OCI-LY3 (cell line): ENCODE measurements at regions not wholly inside any gene's neighbourhood (a gene's known extent, or its start where the extent isn't known, plus 50 kb on each side); places are given as distances from the start of the nearest gene placed in this dataset.
"Not testable (repeated sequence)": the region's sequence is repeated elsewhere in the genome, so short reads cannot be mapped to it uniquely, and the experiment has no call there.

Experiments used
- H2AFZ ChIP-seq: fragments of 200-600, 300-600 bp; shearing (Covaris generic); 2 replicates; pipeline ENCODE4 v1.6.0; 2014; ENCODE audit warnings: antibody characterized with exemption, low read depth, low read length
- H3K27ac ChIP-seq: fragments of 200-600, 300-600 bp; sonication (generic); 2 replicates; pipeline ENCODE4 v1.5.1; 2014; ENCODE audit warnings: mild to moderate bottlenecking, low read length, moderate library complexity, mixed read lengths
- H3K27me3 ChIP-seq: fragments of 200-600, 300-600 bp; sonication (generic); 2 replicates; pipeline ENCODE4 v1.6.1; 2014; ENCODE audit warnings: low read depth, low read length, mixed read lengths
- H3K36me3 ChIP-seq: fragments of 200-600, 300-600 bp; sonication (generic); replicated peaks from 2 replicates; pipeline ENCODE3; 2014; ENCODE audit warnings: low read depth, low read length, mixed read lengths
- H3K4me1 ChIP-seq: fragments of 300-600, 200-600 bp; sonication (generic); 2 replicates; pipeline ENCODE4 v1.6.1; 2014; ENCODE audit warnings: low read length, mixed read lengths
- H3K4me2 ChIP-seq: fragments of 200-600, 300-600 bp; sonication (generic); 2 replicates; pipeline ENCODE4 v1.6.1; 2014; ENCODE audit warnings: low read length, mixed read lengths
- H3K4me3 ChIP-seq: fragments of 300-600, 200-600 bp; sonication (generic); 2 replicates; pipeline ENCODE4 v1.5.1; 2014; ENCODE audit warnings: antibody characterized with exemption, mild to moderate bottlenecking, low read length, moderate library complexity
- H3K79me2 ChIP-seq: fragments of 300-600, 200-600 bp; shearing (Covaris generic); 2 replicates; pipeline ENCODE4 v1.6.1; 2014; ENCODE audit warnings: mild to moderate bottlenecking, low read length, mixed read lengths
- H3K9ac ChIP-seq: fragments of 300-600, 200-600 bp; shearing (Covaris generic); 2 replicates; pipeline ENCODE4 v1.6.0; 2014; ENCODE audit warnings: mild to moderate bottlenecking, low read length, moderate library complexity
- H3K9me3 ChIP-seq: fragments of 200-600, 300-600 bp; shearing (Covaris generic); 2 replicates; pipeline ENCODE4 v1.6.1; 2014; ENCODE audit warnings: low read length, mixed read lengths; ENCODE audit not compliant: insufficient read depth
- H4K20me1 ChIP-seq: fragments of 200-600, 300-600 bp; sonication (generic); 2 replicates; pipeline ENCODE4 v1.6.1; 2016; ENCODE audit warnings: low read length, mixed read lengths; ENCODE audit not compliant: insufficient read depth
- CTCF ChIP-seq: fragments of 200-600, 300-600 bp; sonication (generic); IDR thresholded peaks from 2 replicates; pipeline ENCODE4 v1.5.1; 2014; ENCODE audit warnings: antibody characterized with exemption, low read length, low read depth
- EZH2phosphoT487 ChIP-seq: fragments of 200-600 bp; shearing (Covaris generic); IDR thresholded peaks from 2 replicates; pipeline ENCODE4 v1.6.1; 2018; ENCODE audit warnings: antibody characterized with exemption, mixed run types, low read depth

- H3K4me3 ChIP-seq: no peak overlapping the region
- H3K27me3 ChIP-seq: no peaks in the 10 kb centered on the region
- TF ChIP-seq CTCF (no peak), EZH2phosphoT487 (no peak)
- no peak overlapping the region for H3K9ac ChIP-seq
- H3K79me2 ChIP-seq: no peaks in the 10 kb centered on the region
- H4K20me1 ChIP-seq: no peaks in the 10 kb centered on the region
- no peaks in the 10 kb centered on the region for H3K4me1 ChIP-seq
- no peak overlapping the region for H2AFZ ChIP-seq
- no peaks in the 10 kb centered on the region for H3K36me3 ChIP-seq
- H3K9me3 ChIP-seq: no peaks in the 10 kb centered on the region
- no peak overlapping the region for H3K4me2 ChIP-seq
- H3K27ac ChIP-seq: no peak overlapping the region
Measured at GRCh38 chr3:110624576-110624975, 447.0 kb upstream of the NECTIN3 start.

- no peaks in the 10 kb centered on the region for H4K20me1 ChIP-seq
- H3K27ac ChIP-seq: no peak overlapping the region
- TF ChIP-seq EZH2phosphoT487 (no peak), CTCF (no peak)
- no peaks in the 10 kb centered on the region for H3K36me3 ChIP-seq
- H3K4me2 ChIP-seq: no peak overlapping the region
- no peak overlapping the region for H3K9ac ChIP-seq
- H3K27me3 ChIP-seq: no peaks in the 10 kb centered on the region
- H3K79me2 ChIP-seq: no peaks in the 10 kb centered on the region
- H3K9me3 ChIP-seq: no peaks in the 10 kb centered on the region
- no peak overlapping the region for H3K4me3 ChIP-seq
- no peak overlapping the region for H2AFZ ChIP-seq
- no peaks in the 10 kb centered on the region for H3K4me1 ChIP-seq
Measured at GRCh38 chr3:110625201-110625747, 446.3 kb upstream of the NECTIN3 start.

- H3K79me2 ChIP-seq, H3K4me1 ChIP-seq, H3K36me3 ChIP-seq, H3K27ac ChIP-seq, H3K27me3 ChIP-seq, H3K9me3 ChIP-seq, H3K9ac ChIP-seq, H2AFZ ChIP-seq, H4K20me1 ChIP-seq, H3K4me3 ChIP-seq, H3K4me2 ChIP-seq: not testable (repeated sequence)
Measured at GRCh38 chr3:110626652-110627111, 444.9 kb upstream of the NECTIN3 start.

GRCh38 chr3:110628650-110629301 lies 442.8 kb upstream of the NECTIN3 start:
- H3K27me3 ChIP-seq: no peaks in the 10 kb centered on the region
- H3K9ac ChIP-seq: no peak overlapping the region
- no peaks in the 10 kb centered on the region for H4K20me1 ChIP-seq
- H3K36me3 ChIP-seq: no peaks in the 10 kb centered on the region
- H3K4me1 ChIP-seq: no peaks in the 10 kb centered on the region
- no peaks in the 10 kb centered on the region for H3K79me2 ChIP-seq
- H3K4me3 ChIP-seq: no peak overlapping the region
- H2AFZ ChIP-seq: no peak overlapping the region
- no peak overlapping the region for H3K4me2 ChIP-seq
- no peak overlapping the region for H3K27ac ChIP-seq
- H3K9me3 ChIP-seq: no peaks in the 10 kb centered on the region
- TF ChIP-seq CTCF (no peak), EZH2phosphoT487 (no peak)
